GM20000 (cell line): ENCODE measurements at regions not wholly inside any gene's neighbourhood (a gene's known extent, or its start where the extent isn't known, plus 50 kb on each side); places are given as distances from the start of the nearest gene placed in this dataset.

ENCODE experiments used
- DNase-seq: peaks from one replicate; pipeline ENCODE4 v3.0.0; 2012; ENCODE audit warnings: low spot score
- TF ChIP-seq, protein P1 (sequence below): IDR thresholded peaks from 2 replicates; pipeline ENCODE4 v1.5.1; 2012; ENCODE audit warnings: mild to moderate bottlenecking, control low read depth; ENCODE audit errors: extremely low read depth, missing control alignments

GRCh38 chr20:24833592-24833991 lies 115.5 kb upstream of the CST7 start:
- no peak for DNase-seq
- TF ChIP-seq, protein P1, sequence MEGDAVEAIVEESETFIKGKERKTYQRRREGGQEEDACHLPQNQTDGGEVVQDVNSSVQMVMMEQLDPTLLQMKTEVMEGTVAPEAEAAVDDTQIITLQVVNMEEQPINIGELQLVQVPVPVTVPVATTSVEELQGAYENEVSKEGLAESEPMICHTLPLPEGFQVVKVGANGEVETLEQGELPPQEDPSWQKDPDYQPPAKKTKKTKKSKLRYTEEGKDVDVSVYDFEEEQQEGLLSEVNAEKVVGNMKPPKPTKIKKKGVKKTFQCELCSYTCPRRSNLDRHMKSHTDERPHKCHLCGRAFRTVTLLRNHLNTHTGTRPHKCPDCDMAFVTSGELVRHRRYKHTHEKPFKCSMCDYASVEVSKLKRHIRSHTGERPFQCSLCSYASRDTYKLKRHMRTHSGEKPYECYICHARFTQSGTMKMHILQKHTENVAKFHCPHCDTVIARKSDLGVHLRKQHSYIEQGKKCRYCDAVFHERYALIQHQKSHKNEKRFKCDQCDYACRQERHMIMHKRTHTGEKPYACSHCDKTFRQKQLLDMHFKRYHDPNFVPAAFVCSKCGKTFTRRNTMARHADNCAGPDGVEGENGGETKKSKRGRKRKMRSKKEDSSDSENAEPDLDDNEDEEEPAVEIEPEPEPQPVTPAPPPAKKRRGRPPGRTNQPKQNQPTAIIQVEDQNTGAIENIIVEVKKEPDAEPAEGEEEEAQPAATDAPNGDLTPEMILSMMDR = no peak

DNA sequence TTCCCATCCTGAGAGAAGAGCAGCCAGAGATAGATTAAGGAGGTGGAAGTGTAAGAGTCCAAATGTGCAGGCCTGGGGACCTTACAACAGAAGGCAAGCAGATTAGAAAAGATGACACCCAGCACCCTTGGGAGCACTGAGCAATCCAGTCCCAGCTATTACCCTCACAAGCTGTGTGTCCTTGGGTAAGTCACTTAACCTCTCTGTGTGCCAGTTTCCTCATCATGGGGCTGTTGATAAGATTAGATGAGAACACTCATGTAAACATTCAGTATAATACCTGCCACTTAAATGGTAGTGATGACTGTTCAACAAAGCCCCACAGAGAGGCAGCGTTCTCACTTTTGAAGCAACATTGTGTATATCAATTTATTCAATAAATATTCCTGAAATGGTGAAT lies 114.8 kb upstream of the CST7 start:
- no peak for DNase-seq
- TF ChIP-seq, protein P1 = no peak

- no peak for DNase-seq
Measured at GRCh38 chr20:24835195-24835594, 113.9 kb upstream of the CST7 start.

GRCh38 chr20:24836041-24836533 lies 113.0 kb upstream of the CST7 start:
- TF ChIP-seq, protein P1 = no peak
- DNase-seq = no peak

More at GRCh38 chr20:24835195-24835594, 113.9 kb upstream of the CST7 start:
- TF ChIP-seq, protein P1 = no peak

DNA sequence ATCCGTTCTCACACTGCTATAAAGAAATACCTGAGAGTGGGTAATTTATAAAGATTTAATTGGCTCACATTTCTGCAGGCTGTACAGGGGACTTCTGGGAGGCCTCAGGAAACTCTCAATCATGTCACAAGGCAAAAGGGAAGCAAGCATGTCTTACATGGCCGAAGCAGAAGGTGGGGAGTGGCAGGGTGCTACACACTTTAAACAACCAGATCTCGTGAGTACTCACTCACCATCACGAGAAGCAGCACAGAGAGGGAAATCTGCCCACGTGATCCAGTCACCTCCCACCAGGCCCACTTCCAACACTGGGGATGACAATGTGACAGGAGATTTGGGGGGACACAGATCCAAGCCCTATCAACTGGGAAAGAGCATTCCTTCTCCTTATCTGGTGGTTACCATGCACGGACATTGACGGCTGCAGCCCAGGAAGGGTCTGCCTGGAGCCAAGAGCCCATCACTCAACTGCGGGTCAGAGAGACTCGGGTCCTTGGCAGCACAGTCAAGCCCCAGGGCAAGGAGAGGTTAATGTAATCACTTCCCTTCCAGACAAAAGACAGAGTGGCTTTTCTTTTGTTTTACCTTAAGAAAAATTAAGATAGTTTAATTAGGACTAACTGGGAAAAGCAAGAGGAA lies 112.3 kb upstream of the CST7 start:
- TF ChIP-seq, protein P1 = no peak
- DNase-seq = no peak

GRCh38 chr20:24837781-24838450 lies 111.2 kb upstream of the CST7 start:
- DNase-seq = no peak
- TF ChIP-seq, protein P1 = no peak
